B cell (primary cell): ENCODE measurements at regions not wholly inside any gene's neighbourhood (a gene's known extent, or its start where the extent isn't known, plus 50 kb on each side); places are given as distances from the start of the nearest gene placed in this dataset.

Experiments used
- ATAC-seq: fragments of 200-7000 bp; cut with Tn5 transposase; one replicate; pipeline ENCODE4 v1.10.0; 2021; ENCODE audit warnings: low read depth, mild to moderate bottlenecking, moderate number of reproducible peaks, moderate library complexity
- CTCF ChIA-PET: fragments of 350-600 bp; sonication (Branson Sonifier 250); formaldehyde crosslinking; loops from one replicate; lab custom pipeline; 2021; ENCODE audit warnings: antibody characterized with exemption, inconsistent platforms; lab: Charles Lee
- POLR2A ChIA-PET: fragments of 350-600 bp; sonication (Branson Sonifier 250); formaldehyde crosslinking; loops from one replicate; lab custom pipeline; 2021; ENCODE audit warnings: antibody characterized with exemption; lab: Charles Lee
- DNase-seq: peaks from one replicate; pipeline ENCODE4 v3.0.0; 2013
- H2AFZ ChIP-seq: 2 replicates; pipeline ENCODE4 v1.6.1; 2012; ENCODE audit warnings: mild to moderate bottlenecking, low read depth, low read length; ENCODE audit not compliant: insufficient read depth, poor library complexity, severe bottlenecking
- H3K27ac ChIP-seq, 2 donors: 1 replicate in 1 of 2; 2 replicates in 1 of 2; pipeline ENCODE4 v1.5.1; 2012 to 2013; ENCODE audit warnings: low read length in 2 of 2, mild to moderate bottlenecking in 2 of 2, moderate library complexity in 1 of 2
- H3K27me3 ChIP-seq, 4 experiments: fragments of 200-600 bp in 1 of 4; sonication (generic) in 1 of 4; replicated peaks in 1 of 4; 1 replicate in 2 of 4; 2 replicates in 2 of 4; pipeline versions ENCODE4 v1.6.1 to v1.7.0; 2013 to 2016; ENCODE audit warnings: low read length in 3 of 4, mild to moderate bottlenecking in 2 of 4, mixed read lengths in 1 of 4, moderate library complexity in 1 of 4; ENCODE audit not compliant: insufficient read depth in 4 of 4, control insufficient read depth in 3 of 4; ENCODE audit errors: control extremely low read depth in 1 of 4
- H3K36me3 ChIP-seq, 2 experiments: replicated peaks in 1 of 2; 1 replicate in 1 of 2; 2 replicates in 1 of 2; pipeline versions ENCODE4 v1.6.1 to v1.7.1; 2013; ENCODE audit warnings: low read length in 1 of 2; ENCODE audit not compliant: insufficient read depth in 2 of 2, control insufficient read depth in 1 of 2; ENCODE audit errors: control extremely low read depth in 1 of 2, extremely low read depth in 1 of 2
- H3K4me1 ChIP-seq, 2 donors: fragments of 200-600 bp in 1 of 2; sonication (generic) in 1 of 2; 1 replicate in 1 of 2; 2 replicates in 1 of 2; pipeline versions ENCODE4 v1.5.1 to v1.6.1; 2013 to 2017; ENCODE audit warnings: low read length in 2 of 2; ENCODE audit not compliant: control insufficient read depth in 2 of 2, insufficient read depth in 2 of 2
- H3K4me2 ChIP-seq: replicated peaks from 2 replicates; pipeline ENCODE3; 2012; ENCODE audit warnings: mild to moderate bottlenecking, low read depth, low read length; ENCODE audit not compliant: poor library complexity, severe bottlenecking
- H3K4me3 ChIP-seq, 5 experiments: fragments of 200-600 bp in 1 of 5; sonication (generic) in 1 of 5; 1 replicate in 3 of 5; 2 replicates in 2 of 5; pipeline versions ENCODE4 v1.5.1 to v1.7.0; 2011 to 2016; ENCODE audit warnings: low read length in 4 of 5, mild to moderate bottlenecking in 4 of 5, low read depth in 2 of 5, control low read depth in 1 of 5, moderate library complexity in 1 of 5; ENCODE audit not compliant: insufficient read depth in 1 of 5; ENCODE audit errors: control extremely low read depth in 1 of 5, extremely low read depth in 1 of 5
- H3K79me2 ChIP-seq: fragments of 200-600 bp; sonication (generic); one replicate; pipeline ENCODE4 v1.6.0; 2016; ENCODE audit warnings: low read length; ENCODE audit not compliant: control insufficient read depth, insufficient read depth
- H3K9ac ChIP-seq: fragments of 200-600 bp; sonication (generic); 2 replicates; pipeline ENCODE4 v1.6.1; 2017; ENCODE audit warnings: mild to moderate bottlenecking, low read length, moderate library complexity
- H3K9me3 ChIP-seq, 3 donors: one replicate each; pipeline versions ENCODE4 v1.6.1 to v1.7.1; 2013; ENCODE audit warnings: low read length in 2 of 3; ENCODE audit not compliant: control insufficient read depth in 2 of 3, insufficient read depth in 1 of 3; ENCODE audit errors: control extremely low read depth in 1 of 3
- H4K20me1 ChIP-seq: 2 replicates; pipeline ENCODE4 v1.6.0; 2012; ENCODE audit warnings: mild to moderate bottlenecking, low read length; ENCODE audit not compliant: insufficient read depth, control insufficient read depth, poor library complexity, severe bottlenecking
- H3K27ac Mint-ChIP-seq: one replicate; pipeline ENCODE4 v1.8.0; 2021; ENCODE audit warnings: mixed read lengths
- H3K27me3 Mint-ChIP-seq: one replicate; pipeline ENCODE4 v1.8.0; 2021; ENCODE audit warnings: mixed read lengths
- H3K4me1 Mint-ChIP-seq: one replicate; pipeline ENCODE4 v1.8.0; 2021; ENCODE audit warnings: mixed read lengths
- H3K4me3 Mint-ChIP-seq: one replicate; pipeline ENCODE4 v1.8.0; 2021; ENCODE audit warnings: mixed read lengths
- H3K9me3 Mint-ChIP-seq: one replicate; pipeline ENCODE4 v1.8.0; 2022; ENCODE audit warnings: mixed read lengths; ENCODE audit not compliant: insufficient read depth
- CTCF ChIP-seq: fragments of 200-600 bp; IDR thresholded peaks from one replicate; pipeline ENCODE4 v1.8.0; 2022; ENCODE audit warnings: antibody characterized with exemption, mild to moderate bottlenecking
- EZH2 ChIP-seq: IDR thresholded peaks from 2 replicates; pipeline ENCODE4 v1.6.1; 2012; ENCODE audit warnings: borderline replicate concordance, low read depth, mild to moderate bottlenecking, moderate library complexity, low read length; ENCODE audit not compliant: insufficient read depth, poor library complexity, severe bottlenecking
- WGBS: methylation state at CpG from one replicate; pipeline ENCODE4 v1.1.5; 2013; ENCODE audit warnings: missing lambda C conversion rate; ENCODE audit not compliant: insufficient coverage; 5-methylcytosine and 5-hydroxymethylcytosine counted together
- intact Hi-C: fragments of 100-400 bp; cut with micrococcal nuclease; formaldehyde crosslinking; loops from one replicate; pipeline ENCODE4 v1.10.0; 2022

GRCh38 chr7:68381731-68382130 is 1216.5 kb upstream of the AUTS2 start:
- Histone ChIP-seq H3K4me1 (no peaks in the 10 kb centered on the region), H3K9me3 (peaks cover 0 to 3% (median 3%) of the 10 kb centered on the region in 3 donors), H4K20me1 (no peaks in the 10 kb centered on the region), H3K27ac (no peak overlapping the region), H2AFZ (no peak overlapping the region), H3K9ac (no peak overlapping the region), H3K4me3 (no peak overlapping the region), H3K79me2 (no peaks in the 10 kb centered on the region), H3K36me3 (no peaks in the 10 kb centered on the region), H3K27me3 (no peaks in the 10 kb centered on the region), H3K4me2 (no peak overlapping the region)
- ChIA-PET CTCF (no interaction called here), POLR2A (no interaction called here)
- Mint-ChIP-seq H3K4me1 (no peaks in the 10 kb centered on the region), H3K9me3 (peaks cover 8% of the 10 kb centered on the region), H3K4me3 (no peak overlapping the region), H3K27me3 (no peaks in the 10 kb centered on the region), H3K27ac (no peak overlapping the region)
- DNase-seq (no peak), ATAC-seq (no peak)
- TF ChIP-seq EZH2 = no peak
- TF ChIP-seq CTCF = no peak
- WGBS = no CpG with 5 or more reads among the region's 2 CpGs
- intact Hi-C loops = no loop called here

- ATAC-seq (no peak), DNase-seq (no peak)
- WGBS = 33% methylated on average over 1 of the region's 1 CpG
- no peak overlapping the region for H3K4me2 ChIP-seq
- H3K9me3 ChIP-seq = peaks cover 0 to 3% (median 3%) of the 10 kb centered on the region in 3 donors
- peaks cover 10% of the 10 kb centered on the region for H3K9me3 Mint-ChIP-seq
- H3K27me3 ChIP-seq = no peaks in the 10 kb centered on the region
- H3K4me3 ChIP-seq = no peak overlapping the region
- TF ChIP-seq EZH2 (no peak), CTCF (no peak)
- no peaks in the 10 kb centered on the region for H3K79me2 ChIP-seq
- H4K20me1 ChIP-seq = no peaks in the 10 kb centered on the region
- H3K4me1 Mint-ChIP-seq = no peaks in the 10 kb centered on the region
- no peak overlapping the region for H3K27ac Mint-ChIP-seq
- no peaks in the 10 kb centered on the region for H3K27me3 Mint-ChIP-seq
- ChIA-PET POLR2A (no interaction called here), CTCF (no interaction called here)
- H3K27ac ChIP-seq = no peak overlapping the region
- no peak overlapping the region for H3K4me3 Mint-ChIP-seq
- intact Hi-C loops = no loop called here
- H3K4me1 ChIP-seq = no peaks in the 10 kb centered on the region
- no peak overlapping the region for H3K9ac ChIP-seq
- no peaks in the 10 kb centered on the region for H3K36me3 ChIP-seq
- H2AFZ ChIP-seq = no peak overlapping the region
Observed at GRCh38 chr7:68384581-68384980, 1213.7 kb upstream of the AUTS2 start.
